Neuronal stem cell (in vitro differentiated cells): ENCODE measurements at regions not wholly inside any gene's neighbourhood (a gene's known extent, or its start where the extent isn't known, plus 50 kb on each side); places are given as distances from the start of the nearest gene placed in this dataset.

Experiments
- DNase-seq: peaks from one replicate; pipeline ENCODE4 v3.0.0-alpha.2; 2013; ENCODE audit warnings: low spot score
- H2AFZ ChIP-seq: one replicate; pipeline ENCODE4 v1.6.1; 2013; ENCODE audit warnings: mild to moderate bottlenecking, low read length, inconsistent platforms
- H2AK5ac ChIP-seq: 2 replicates; pipeline ENCODE4 v1.6.1; 2013; ENCODE audit warnings: low read depth, mild to moderate bottlenecking, inconsistent platforms, low read length, moderate library complexity, mixed read lengths
- H2BK120ac ChIP-seq: 2 replicates; pipeline ENCODE4 v1.6.1; 2013; ENCODE audit warnings: low read depth, mild to moderate bottlenecking, inconsistent platforms, low read length, moderate library complexity, mixed read lengths
- H2BK12ac ChIP-seq: one replicate; pipeline ENCODE4 v1.6.1; 2013; ENCODE audit warnings: low read length, inconsistent platforms
- H2BK15ac ChIP-seq: 2 replicates; pipeline ENCODE4 v1.6.1; 2013; ENCODE audit warnings: mild to moderate bottlenecking, low read length, inconsistent platforms, mixed read lengths
- H2BK5ac ChIP-seq: one replicate; pipeline ENCODE4 v1.6.1; 2013; ENCODE audit warnings: inconsistent platforms, mild to moderate bottlenecking, low read length, moderate library complexity
- H3K14ac ChIP-seq: one replicate; pipeline ENCODE4 v1.6.1; 2013; ENCODE audit warnings: low read length, inconsistent platforms
- H3K18ac ChIP-seq: 2 replicates; pipeline ENCODE4 v1.6.1; 2013; ENCODE audit warnings: low read length, inconsistent platforms
- H3K23ac ChIP-seq: 2 replicates; pipeline ENCODE4 v1.6.1; 2013; ENCODE audit warnings: low read depth, mild to moderate bottlenecking, mixed read lengths, low read length, inconsistent platforms; ENCODE audit not compliant: poor library complexity
- H3K27ac ChIP-seq: replicated peaks from 3 replicates; pipeline ENCODE4 v1.5.1; 2013; ENCODE audit warnings: low read length, inconsistent platforms
- H3K27me3 ChIP-seq, 3 experiments: 2 replicates each; pipeline ENCODE4 v1.6.1; 2013; ENCODE audit warnings: low read length in 3 of 3, mild to moderate bottlenecking in 2 of 3, inconsistent platforms in 1 of 3, low read depth in 1 of 3, mixed read lengths in 1 of 3, moderate library complexity in 1 of 3; ENCODE audit not compliant: control insufficient read depth in 3 of 3, insufficient read depth in 3 of 3
- H3K36me3 ChIP-seq, 2 donors: replicated peaks in 1 of 2; 2 replicates each; pipeline ENCODE4 v1.6.1; 2013; ENCODE audit warnings: low read length in 2 of 2; ENCODE audit not compliant: control insufficient read depth in 2 of 2, insufficient read depth in 2 of 2
- H3K4ac ChIP-seq: 2 replicates; pipeline ENCODE4 v1.6.1; 2013; ENCODE audit warnings: inconsistent platforms, mild to moderate bottlenecking, low read length, moderate library complexity
- H3K4me1 ChIP-seq, 2 donors: 1 replicate in 1 of 2; 2 replicates in 1 of 2; pipeline ENCODE4 v1.6.1; 2013; ENCODE audit warnings: low read length in 2 of 2, low read depth in 1 of 2; ENCODE audit not compliant: control insufficient read depth in 2 of 2, insufficient read depth in 1 of 2
- H3K4me2 ChIP-seq: one replicate; pipeline ENCODE4 v1.6.1; 2013; ENCODE audit warnings: mild to moderate bottlenecking, low read length, inconsistent platforms; ENCODE audit not compliant: insufficient read depth, poor library complexity, severe bottlenecking
- H3K4me3 ChIP-seq, 2 donors: 2 replicates each; pipeline ENCODE4 v1.5.1; 2013; ENCODE audit warnings: low read length in 2 of 2, mild to moderate bottlenecking in 2 of 2, inconsistent platforms in 1 of 2, moderate library complexity in 1 of 2
- H3K79me1 ChIP-seq: one replicate; pipeline ENCODE4 v1.6.1; 2013; ENCODE audit warnings: low read depth, mild to moderate bottlenecking, inconsistent platforms, low read length, moderate library complexity
- H3K9ac ChIP-seq: one replicate; pipeline ENCODE4 v1.6.1; 2013; ENCODE audit warnings: mild to moderate bottlenecking, low read depth, low read length, inconsistent platforms; ENCODE audit not compliant: poor library complexity
- H3K9me3 ChIP-seq, 2 donors: replicated peaks in 1 of 2; 2 replicates each; pipeline versions ENCODE3 to v1.6.1; 2013; ENCODE audit warnings: low read length in 2 of 2, mild to moderate bottlenecking in 2 of 2, inconsistent platforms in 1 of 2, low read depth in 1 of 2, mixed read lengths in 1 of 2, moderate library complexity in 1 of 2; ENCODE audit not compliant: control insufficient read depth in 2 of 2, insufficient read depth in 1 of 2
- H4K8ac ChIP-seq: one replicate; pipeline ENCODE4 v1.6.1; 2013; ENCODE audit warnings: low read depth, mild to moderate bottlenecking, inconsistent platforms, low read length, moderate library complexity
- H4K91ac ChIP-seq: one replicate; pipeline ENCODE4 v1.6.1; 2013; ENCODE audit warnings: low read length, low read depth, mild to moderate bottlenecking, inconsistent platforms; ENCODE audit not compliant: poor library complexity
- WGBS, 2 donors: extraction: QIAGEN DNeasy Blood & Tissue Kit; methylation state at CpG; one replicate each; pipeline ENCODE4 v1.1.7; 2013; ENCODE audit warnings: missing lambda C conversion rate in 2 of 2, mixed read lengths in 1 of 2; ENCODE audit not compliant: insufficient read length in 2 of 2, insufficient replicate concordance in 1 of 2; ENCODE audit errors: extremely low coverage in 2 of 2; 5-methylcytosine and 5-hydroxymethylcytosine counted together

- Histone ChIP-seq H3K27me3 (peaks cover 0 to 3% (median 0%) of the 10 kb centered on the region in 3 experiments), H3K4me2 (no peak overlapping the region), H3K4ac (no peak overlapping the region), H3K18ac (no peak overlapping the region), H2AK5ac (no peak overlapping the region), H2BK15ac (no peak overlapping the region), H3K27ac (no peak overlapping the region), H3K4me3 (no peak overlapping the region), H3K36me3 (no peaks in the 10 kb centered on the region), H4K8ac (no peak overlapping the region), H3K79me1 (no peaks in the 10 kb centered on the region), H2BK5ac (no peak overlapping the region), H3K14ac (no peak overlapping the region), H4K91ac (no peak overlapping the region), H3K9ac (no peak overlapping the region), H3K4me1 (no peaks in the 10 kb centered on the region), H3K23ac (no peak overlapping the region), H2AFZ (no peak overlapping the region), H3K9me3 (peaks cover 0 to 2% of the 10 kb centered on the region in 2 donors), H2BK12ac (no peak overlapping the region), H2BK120ac (no peak overlapping the region)
- WGBS, 2 donors = no CpG with 5 or more reads among the region's 1 CpG
- no peak for DNase-seq
These were observed 64.6 kb upstream of the ZBTB7C start for GRCh38 chr18:48473816-48474215.

- Histone ChIP-seq H2BK12ac (no peak overlapping the region), H3K14ac (no peak overlapping the region), H3K79me1 (no peaks in the 10 kb centered on the region), H2BK15ac (no peak overlapping the region), H3K36me3 (no peaks in the 10 kb centered on the region), H3K4me3 (no peak overlapping the region), H4K91ac (no peak overlapping the region), H3K4me1 (no peaks in the 10 kb centered on the region), H4K8ac (no peak overlapping the region), H3K9ac (no peak overlapping the region), H3K9me3 (no peaks in the 10 kb centered on the region), H2BK5ac (no peak overlapping the region), H2BK120ac (no peak overlapping the region), H2AK5ac (no peak overlapping the region), H3K27ac (no peak overlapping the region), H3K18ac (no peak overlapping the region), H2AFZ (no peak overlapping the region), H3K4ac (no peak overlapping the region), H3K23ac (no peak overlapping the region), H3K4me2 (no peak overlapping the region), H3K27me3 (peaks cover 0 to 3% (median 0%) of the 10 kb centered on the region in 3 experiments)
- WGBS, 2 donors = no CpG with 5 or more reads among the region's 3 CpGs
- DNase-seq = no peak
These were observed 63.4 kb upstream of the ZBTB7C start for GRCh38 chr18:48472610-48473009.

DNA sequence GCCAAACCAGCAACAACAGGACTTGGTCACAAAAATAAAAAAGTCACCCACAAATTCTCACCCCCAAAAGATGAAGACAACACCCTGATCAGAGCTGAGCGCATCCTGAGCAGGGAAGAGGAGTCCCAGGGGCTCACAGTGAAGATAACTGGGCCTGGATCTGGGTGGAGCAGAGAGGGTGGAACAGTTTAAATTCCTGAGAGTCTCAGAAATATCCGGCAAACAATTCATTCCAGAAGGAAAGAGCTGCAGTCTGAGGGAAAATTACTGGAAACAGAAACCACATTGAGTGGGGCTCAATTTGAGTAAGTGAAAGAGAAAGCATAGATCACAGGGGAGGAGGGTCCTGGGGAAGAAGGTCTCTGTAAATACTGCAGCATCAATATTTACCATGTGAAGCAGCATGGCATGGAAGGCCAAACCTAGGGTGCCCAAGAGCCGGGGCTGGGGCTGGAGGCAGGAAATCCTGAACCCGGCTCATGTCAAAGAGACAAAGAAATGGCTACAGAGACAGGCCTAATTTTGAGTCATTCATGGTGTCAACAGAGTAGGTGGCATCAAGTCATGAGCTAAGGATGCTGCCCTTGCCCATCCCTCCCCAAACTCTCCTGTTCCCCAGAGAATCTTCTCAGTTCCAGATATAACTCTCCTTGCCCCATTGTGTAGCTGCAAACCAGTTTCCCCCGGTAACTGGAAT lies 61.4 kb upstream of the ZBTB7C start:
- Histone ChIP-seq H3K4me1 (no peaks in the 10 kb centered on the region), H3K18ac (no peak overlapping the region), H2AK5ac (no peak overlapping the region), H2BK12ac (no peak overlapping the region), H3K4ac (no peak overlapping the region), H2AFZ (no peak overlapping the region), H3K4me3 (no peak overlapping the region), H3K9ac (no peak overlapping the region), H4K91ac (no peak overlapping the region), H3K4me2 (no peak overlapping the region), H2BK5ac (no peak overlapping the region), H3K36me3 (no peaks in the 10 kb centered on the region), H3K14ac (no peak overlapping the region), H3K27ac (no peak overlapping the region), H3K27me3 (peaks cover 0 to 3% (median 0%) of the 10 kb centered on the region in 3 experiments), H2BK15ac (no peak overlapping the region), H3K79me1 (no peaks in the 10 kb centered on the region), H4K8ac (no peak overlapping the region), H3K9me3 (no peaks in the 10 kb centered on the region), H2BK120ac (no peak overlapping the region), H3K23ac (no peak overlapping the region)
- DNase-seq = no peak
- no CpG with 5 or more reads among the region's 5 CpGs for WGBS, 2 donors

DNA sequence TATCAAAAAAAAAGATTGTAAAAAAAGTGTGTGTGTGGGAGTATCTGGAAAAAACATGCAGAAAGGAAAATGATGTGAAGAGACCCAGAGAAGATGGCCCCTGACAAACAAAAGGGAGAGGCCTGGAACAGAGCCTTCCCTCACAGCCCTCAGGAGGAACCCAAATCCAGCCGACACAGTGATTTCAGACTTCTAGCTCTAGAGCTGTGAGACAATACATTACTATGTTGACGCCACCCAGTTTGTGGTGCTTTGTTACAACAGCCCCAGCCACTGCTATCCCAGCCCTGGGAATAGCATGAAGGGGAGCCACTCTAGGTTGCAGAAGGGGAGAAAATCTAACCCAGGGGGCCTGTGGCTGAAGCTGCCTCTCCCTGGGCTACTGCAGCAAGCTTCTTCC lies 59.0 kb upstream of the ZBTB7C start:
- Histone ChIP-seq H3K18ac (no peak overlapping the region), H2AFZ (no peak overlapping the region), H2BK12ac (no peak overlapping the region), H2BK5ac (no peak overlapping the region), H3K27ac (no peak overlapping the region), H3K9me3 (no peaks in the 10 kb centered on the region), H2AK5ac (no peak overlapping the region), H4K8ac (no peak overlapping the region), H3K4me1 (peaks cover 0 to 1% of the 10 kb centered on the region in 2 donors), H3K27me3 (peaks cover 0 to 3% (median 0%) of the 10 kb centered on the region in 3 experiments), H3K79me1 (no peaks in the 10 kb centered on the region), H2BK15ac (no peak overlapping the region), H3K4me2 (no peak overlapping the region), H3K9ac (no peak overlapping the region), H3K14ac (no peak overlapping the region), H3K23ac (no peak overlapping the region), H3K36me3 (no peaks in the 10 kb centered on the region), H3K4me3 (no peak overlapping the region), H2BK120ac (no peak overlapping the region), H3K4ac (no peak overlapping the region), H4K91ac (no peak overlapping the region)
- DNase-seq = no peak
- WGBS, 2 donors = no CpG with 5 or more reads among the region's 2 CpGs
